Body of pancreas (tissue), 4 donors: ENCODE measurements at regions not wholly inside any gene's neighbourhood (a gene's known extent, or its start where the extent isn't known, plus 50 kb on each side); places are given as distances from the start of the nearest gene placed in this dataset.

Source experiments
- ATAC-seq: fragments of 150-250 bp; one replicate; pipeline ENCODE4 v1.9.1; 2016
- DNase-seq, 4 donors: peaks; one replicate each; pipeline ENCODE4 v3.0.0-alpha.2; 2019
- H3K27ac ChIP-seq, 4 donors: fragments of 200-600 bp; sonication (generic); 1 replicate in 3 of 4; 2 replicates in 1 of 4; pipeline versions ENCODE4 v1.5.1 to v1.6.1; 2016 to 2019; ENCODE audit warnings: mild to moderate bottlenecking in 1 of 4, mixed read lengths in 1 of 4, moderate library complexity in 1 of 4
- H3K27me3 ChIP-seq, 2 donors: fragments of 200-600 bp; sonication (generic); one replicate each; pipeline ENCODE4 v1.6.0; 2016; ENCODE audit warnings: mild to moderate bottlenecking in 1 of 2
- H3K36me3 ChIP-seq, 2 donors: fragments of 200-600 bp; sonication (generic); replicated peaks in 1 of 2; 2 replicates each; pipeline ENCODE4 v1.5.1; 2016; ENCODE audit warnings: low read depth in 2 of 2; ENCODE audit not compliant: insufficient read depth in 1 of 2
- H3K4me1 ChIP-seq: fragments of 200-600 bp; sonication (generic); one replicate; pipeline ENCODE4 v1.6.0; 2016
- H3K4me3 ChIP-seq, 2 donors: fragments of 200-600 bp; sonication (generic); 1 replicate in 1 of 2; 2 replicates in 1 of 2; pipeline ENCODE4 v1.5.1; 2016 to 2019
- H3K9me3 ChIP-seq, 3 donors: fragments of 200-600 bp; sonication (generic); 1 replicate in 2 of 3; 2 replicates in 1 of 3; pipeline ENCODE4 v1.5.1; 2016
- CTCF ChIP-seq, 7 experiments: fragments of 450-650 bp in 4 of 7; fragments of 200-600 bp in 3 of 7; sonication (generic) in 3 of 7; IDR thresholded peaks; one replicate each; pipeline ENCODE4 v1.5.1; 2016 to 2019; ENCODE audit warnings: antibody characterized with exemption in 7 of 7
- POLR2A ChIP-seq, 3 donors: fragments of 450-650 bp; IDR thresholded peaks; one replicate each; pipeline ENCODE4 v1.6.1; 2016; ENCODE audit warnings: antibody characterized with exemption in 3 of 3, mild to moderate bottlenecking in 2 of 3
- WGBS, 2 donors: methylation state at CpG; one replicate each; pipeline ENCODE4 v1.1.5; 2017; 5-methylcytosine and 5-hydroxymethylcytosine counted together
- intact Hi-C: fragments of 100-400 bp; cut with DNase I; formaldehyde crosslinking; loops from one replicate; pipeline ENCODE4 v1.15.1; 2023

GRCh38 chr17:77472468-77473310 lies 331.9 kb downstream of the SEC14L1 start:
- no peaks in the 10 kb centered on the region for H3K36me3 ChIP-seq
- TF ChIP-seq POLR2A (IDR thresholded peaks at IDR 0.05): no peak
- TF ChIP-seq CTCF (IDR thresholded peaks at IDR 0.05): no peak
- DNase-seq (no peak), ATAC-seq (no peak)
- H3K27me3 ChIP-seq: no peaks in the 10 kb centered on the region
- no peaks in the 10 kb centered on the region for H3K9me3 ChIP-seq
- peaks cover 61% of the 10 kb centered on the region for H3K4me1 ChIP-seq
- WGBS, 2 donors: 61 to 70% methylated on average over 10 of the region's 10 CpGs
- intact Hi-C loops: no loop called here
- peak overlapping the region; percentile 19 to 68 (median 56) for H3K27ac ChIP-seq
- no peak overlapping the region for H3K4me3 ChIP-seq

- Histone ChIP-seq H3K4me1 (peaks cover 61% of the 10 kb centered on the region), H3K9me3 (no peaks in the 10 kb centered on the region), H3K4me3 (no peak overlapping the region), H3K27me3 (no peaks in the 10 kb centered on the region), H3K27ac (peak overlapping the region; percentile 15 to 68 (median 56)), H3K36me3 (no peaks in the 10 kb centered on the region)
- intact Hi-C loops: no loop called here
- TF ChIP-seq CTCF (IDR thresholded peaks at IDR 0.05) (no peak), POLR2A (IDR thresholded peaks at IDR 0.05) (peak in 1 of 3 donors; percentile 35)
- ATAC-seq (peak; percentile 60), DNase-seq (no peak)
- 59 to 64% methylated on average over 6 of the region's 6 CpGs for WGBS, 2 donors
Measured at GRCh38 chr17:77473615-77474226, 333.0 kb downstream of the SEC14L1 start.

- Histone ChIP-seq H3K27ac (peak overlapping the region; percentile 15 to 68 (median 56)), H3K4me1 (peaks cover 61% of the 10 kb centered on the region), H3K9me3 (no peaks in the 10 kb centered on the region), H3K4me3 (no peak overlapping the region), H3K36me3 (no peaks in the 10 kb centered on the region), H3K27me3 (no peaks in the 10 kb centered on the region)
- TF ChIP-seq CTCF (IDR thresholded peaks at IDR 0.05) (no peak), POLR2A (IDR thresholded peaks at IDR 0.05) (no peak)
- 89 to 90% methylated on average over 9 to 12 of the region's 12 CpGs for WGBS, 2 donors
- intact Hi-C loops: no loop called here
- DNase-seq (no peak), ATAC-seq (no peak)
Measured at GRCh38 chr17:77474292-77474988, 333.7 kb downstream of the SEC14L1 start.

- TF ChIP-seq POLR2A (IDR thresholded peaks at IDR 0.05) (no peak), CTCF (IDR thresholded peaks at IDR 0.05) (no peak)
- Histone ChIP-seq H3K4me1 (peaks cover 60% of the 10 kb centered on the region), H3K4me3 (no peak overlapping the region), H3K9me3 (no peaks in the 10 kb centered on the region), H3K27me3 (no peaks in the 10 kb centered on the region), H3K27ac (peak overlapping the region in 3 of 4 donors; percentile 46 to 68 (median 67)), H3K36me3 (no peaks in the 10 kb centered on the region)
- ATAC-seq (no peak), DNase-seq (peak in 1 of 4 donors; percentile 29)
- WGBS, 2 donors: 75 to 81% methylated on average over 23 to 27 of the region's 27 CpGs
- intact Hi-C loops: no loop called here
Measured at GRCh38 chr17:77475016-77475976, 334.5 kb downstream of the SEC14L1 start.
